ENCODE measurements at regions not wholly inside any gene's neighbourhood (a gene's known extent, or its start where the extent isn't known, plus 50 kb on each side); places are given as distances from the start of the nearest gene placed in this dataset.

GRCh38 chr4:89482251-89482650 lies 174.7 kb upstream of the GPRIN3 start:
- TF ChIP-seq POLR2A (IDR thresholded peaks at IDR 0.05) (no peak), CTCF (IDR thresholded peaks at IDR 0.05) (no peak)

Measured in vagina (tissue), 2 donors.